ENCODE measurements at regions not wholly inside any gene's neighbourhood (a gene's known extent, or its start where the extent isn't known, plus 50 kb on each side); places are given as distances from the start of the nearest gene placed in this dataset.

DNA sequence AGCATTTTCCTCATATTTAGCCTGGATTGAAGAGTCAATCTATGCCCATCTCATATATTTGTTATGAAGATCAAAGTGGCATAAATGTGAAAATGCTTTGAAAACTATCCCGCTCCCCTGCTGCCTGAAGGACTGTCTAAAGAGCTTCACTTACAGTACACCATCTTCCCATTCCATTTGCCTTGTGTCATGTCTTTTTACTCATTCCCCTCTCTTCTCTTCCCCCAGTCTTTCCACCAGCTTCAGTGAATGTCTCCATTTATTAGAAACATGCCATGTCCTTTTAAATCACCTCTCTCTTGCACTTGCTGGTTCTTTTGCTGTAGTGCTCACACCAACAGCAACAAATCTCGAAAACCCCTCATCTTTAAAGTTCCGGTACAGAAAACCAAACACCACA, 192.7 kb upstream of the SGCD start:
- no peak for DNase-seq (ENCODE audit: low read depth, low spot score)

DNA sequence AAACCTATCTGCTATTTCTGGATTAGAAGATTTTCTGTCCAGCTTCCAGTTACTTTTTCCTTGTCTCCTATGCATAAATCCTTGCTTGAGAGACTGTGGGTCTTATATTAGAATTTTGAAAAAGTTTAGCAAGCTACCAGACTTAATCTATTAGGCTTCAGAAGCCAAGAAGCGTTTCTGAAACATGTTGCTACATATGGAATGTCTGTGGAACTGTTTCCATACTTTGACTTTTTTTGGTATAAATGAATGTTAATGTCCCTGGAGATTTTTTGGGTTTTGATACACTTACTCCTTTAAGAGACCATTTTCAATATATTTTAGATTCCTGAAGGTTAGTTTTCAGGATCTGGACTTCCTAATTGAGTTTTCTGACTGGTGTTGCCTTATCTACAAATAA, 191.4 kb upstream of the SGCD start:
- DNase-seq (ENCODE audit: low read depth, low spot score): no peak

DNA sequence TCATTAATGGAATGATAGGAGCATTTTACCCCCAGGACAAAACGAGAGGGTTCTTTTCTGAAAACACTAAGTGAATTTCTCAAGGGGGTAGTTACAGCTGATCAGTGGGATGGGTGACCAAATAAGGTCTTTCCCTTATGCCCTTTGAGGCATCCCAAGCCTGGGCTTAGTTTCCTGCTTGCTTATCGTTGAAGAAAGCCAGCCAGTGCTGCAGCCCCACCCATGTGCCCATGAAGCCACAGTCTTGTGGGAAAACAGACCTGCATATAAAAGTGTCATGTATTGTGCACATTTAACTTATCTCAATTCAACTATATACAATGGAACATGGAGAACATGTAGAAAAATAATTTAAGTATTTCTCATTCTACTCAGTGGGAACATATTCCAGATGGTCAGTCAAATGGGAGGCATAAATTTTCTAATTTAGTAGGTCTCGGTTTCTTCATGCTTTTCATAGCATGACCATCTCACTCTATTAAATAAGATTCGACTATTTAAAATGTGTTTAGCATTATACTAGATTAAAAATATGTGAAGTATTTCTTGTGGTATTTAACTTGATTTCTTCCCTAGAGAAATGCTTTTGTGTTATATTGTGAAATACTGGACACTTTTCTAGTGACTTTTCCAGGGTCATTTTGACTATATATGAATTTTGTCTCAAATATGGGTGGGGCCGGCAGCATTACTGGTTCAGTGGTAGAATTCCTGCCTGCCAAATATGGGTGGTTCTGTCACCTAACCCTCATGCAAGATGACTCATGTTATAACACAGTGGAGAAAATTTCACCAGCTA, 189.7 kb upstream of the SGCD start:
- DNase-seq (ENCODE audit: low read depth, low spot score): peak; percentile 15

DNA sequence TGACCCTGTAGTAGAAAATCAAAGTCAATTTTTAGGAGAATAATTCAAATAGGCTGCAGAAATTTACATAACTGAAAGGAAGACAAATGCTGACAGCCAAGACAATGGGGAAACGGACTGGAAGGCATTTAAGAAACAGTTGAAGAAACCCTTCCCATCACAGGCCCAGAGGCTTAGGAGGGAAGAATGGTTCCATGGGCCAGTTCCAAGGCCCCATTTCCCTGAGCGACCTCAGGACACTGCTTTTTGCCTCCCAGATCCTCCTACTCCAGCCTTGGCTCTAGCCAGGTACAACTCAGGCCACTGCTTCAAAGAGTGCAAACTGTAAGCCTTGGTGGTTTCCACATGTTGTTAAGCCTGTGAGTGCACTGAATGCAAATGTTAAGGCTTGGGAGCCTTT, 184.1 kb upstream of the SGCD start:
- no peak for DNase-seq (ENCODE audit: low read depth, low spot score)

DNA sequence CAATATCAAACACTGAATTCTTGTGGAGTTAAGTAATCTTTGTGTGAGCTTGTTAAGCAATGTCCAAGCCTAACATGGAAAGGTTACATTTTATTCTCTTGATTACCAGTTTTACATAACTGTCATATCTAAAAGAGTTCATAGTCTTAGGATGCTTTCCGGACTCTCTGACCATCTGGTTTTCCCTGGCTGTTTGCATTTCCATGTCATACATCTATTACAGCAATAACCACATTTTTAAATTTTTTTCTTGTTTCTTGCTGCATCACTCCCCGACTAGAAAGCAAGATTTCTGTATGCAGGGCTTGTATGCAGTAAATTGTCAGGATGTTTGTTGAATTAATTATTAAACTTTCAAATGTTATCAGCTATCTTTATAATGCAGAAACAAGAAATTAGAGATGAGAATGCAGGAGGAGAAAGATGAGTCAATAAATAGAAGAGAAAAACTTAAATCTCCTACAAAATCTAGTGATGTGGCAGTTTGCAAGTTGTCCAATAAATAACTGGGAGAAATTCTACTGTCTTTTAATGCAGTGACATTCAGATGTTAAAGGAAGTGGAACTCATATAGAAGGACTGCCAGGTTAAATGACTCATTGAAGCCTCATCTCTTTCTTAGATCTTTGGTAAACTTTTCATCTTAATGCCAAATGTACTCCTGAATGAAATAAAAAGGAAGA, 179.6 kb upstream of the SGCD start:
- no peak for DNase-seq (ENCODE audit: low read depth, low spot score)

DNA sequence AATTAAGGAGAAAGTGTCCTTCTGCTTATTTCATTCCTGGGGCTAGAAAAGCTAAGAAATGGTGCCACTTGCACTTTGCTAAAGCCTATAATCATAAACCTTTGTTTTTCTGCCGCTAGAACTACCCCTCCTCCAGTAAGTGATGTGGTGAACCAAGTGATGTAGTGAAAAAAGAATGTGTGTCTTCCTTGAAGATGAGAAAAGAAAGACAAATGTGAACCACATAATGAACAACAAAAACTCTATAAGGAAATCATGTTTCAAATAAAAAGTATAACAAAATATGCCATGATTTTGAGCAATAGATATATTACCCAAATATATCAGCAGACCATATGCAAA, 179.0 kb upstream of the SGCD start:
- no peak for DNase-seq (ENCODE audit: low read depth, low spot score)

DNA sequence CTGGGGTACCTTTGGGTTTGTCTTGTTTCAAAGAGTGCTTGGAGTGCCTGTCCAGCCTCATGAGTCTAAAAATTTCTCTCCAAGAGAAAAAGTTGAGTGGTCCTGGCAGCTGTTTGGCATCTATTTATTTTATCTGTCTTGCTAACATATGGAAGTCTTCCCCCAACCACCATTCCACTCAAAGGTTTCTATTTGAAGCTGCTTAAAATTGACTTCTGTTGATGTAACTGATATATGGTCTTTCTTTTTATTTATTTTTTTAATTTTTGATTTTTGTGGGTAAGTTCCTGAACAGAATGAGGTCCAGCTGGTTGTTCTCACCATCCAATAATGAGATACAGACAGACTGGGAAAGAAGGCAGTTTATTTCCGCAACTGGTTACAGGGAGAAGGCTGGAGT, 178.7 kb upstream of the SGCD start:
- no peak for DNase-seq (ENCODE audit: low read depth, low spot score)

DNA sequence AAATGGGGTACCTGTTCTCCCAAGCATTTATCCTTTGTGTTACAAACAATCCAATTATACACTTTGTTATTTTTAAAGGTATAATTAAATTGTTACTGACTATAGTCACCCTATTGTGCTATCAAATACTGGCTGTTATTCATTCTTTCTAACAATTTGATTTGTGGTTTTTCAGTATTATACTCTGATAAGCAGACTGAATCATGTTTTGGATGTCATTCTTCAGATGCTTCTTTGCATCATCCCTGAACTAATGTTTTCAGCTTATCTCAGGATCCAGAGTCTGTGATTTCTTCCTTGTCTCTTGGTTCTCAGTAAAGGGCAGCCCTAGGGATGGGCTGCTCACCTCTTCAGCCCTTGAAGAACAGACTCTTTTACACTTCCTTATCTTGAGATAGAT, 177.8 kb upstream of the SGCD start:
- no peak for DNase-seq (ENCODE audit: low read depth, low spot score)

DNA sequence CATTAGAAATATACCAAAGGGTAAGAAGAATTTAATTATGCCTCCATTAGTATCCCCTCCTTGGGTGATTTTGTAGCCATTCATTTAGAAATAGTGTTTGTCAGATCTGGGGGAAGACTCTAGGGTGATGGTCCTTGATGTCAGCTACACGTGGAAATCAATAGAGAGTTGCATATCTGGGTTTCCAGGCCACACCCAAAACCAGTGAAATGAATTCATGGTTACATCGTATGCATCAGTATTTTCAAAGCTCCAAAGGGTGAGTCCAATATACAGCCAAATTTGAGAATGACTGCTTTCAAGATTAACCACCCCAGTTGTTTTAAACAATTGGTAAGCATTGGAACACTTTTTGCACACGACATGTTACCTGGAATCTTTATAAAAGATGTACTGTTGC, 173.4 kb upstream of the SGCD start:
- no peak for DNase-seq (ENCODE audit: low read depth, low spot score)

DNA sequence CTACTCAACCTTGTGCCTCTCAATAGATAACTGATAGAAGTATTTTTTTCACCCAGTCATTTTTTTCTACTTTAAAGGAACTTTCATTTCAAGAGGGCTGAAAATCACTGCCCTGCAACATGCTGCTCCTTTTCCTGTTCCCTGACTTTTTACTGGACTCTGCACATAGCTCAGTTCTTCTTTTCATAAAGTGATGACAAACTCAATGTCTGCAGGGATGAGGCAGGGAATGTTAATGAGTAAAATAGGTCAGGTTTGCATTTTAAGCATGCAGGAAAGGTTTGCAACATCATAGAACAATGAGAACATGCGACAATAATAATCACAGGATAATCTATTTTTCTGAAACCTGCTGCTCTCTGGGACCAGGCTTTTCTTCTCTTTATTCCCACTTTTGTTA, 172.2 kb upstream of the SGCD start:
- DNase-seq (ENCODE audit: low read depth, low spot score): no peak

DNA sequence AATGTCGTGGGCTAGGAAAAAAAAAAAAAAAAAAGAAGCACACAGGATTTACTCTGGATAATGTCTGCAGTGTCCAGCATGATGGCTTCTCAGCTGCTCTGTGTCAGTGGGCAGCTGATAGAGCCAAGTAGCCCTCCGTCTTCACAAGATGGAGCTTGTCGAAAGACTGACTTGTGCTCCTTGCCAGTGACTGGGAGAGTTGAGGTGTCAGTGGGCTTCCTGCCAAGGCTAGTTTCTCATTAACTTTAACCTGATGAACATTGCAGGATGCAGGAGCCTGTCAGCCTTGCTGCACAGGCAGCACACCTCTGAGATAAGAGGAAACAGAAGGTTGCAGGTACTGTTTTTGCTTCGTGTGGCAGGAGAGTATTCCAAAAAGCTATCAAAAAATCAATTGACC, 171.4 kb upstream of the SGCD start:
- DNase-seq (ENCODE audit: low read depth, low spot score): no peak

DNA sequence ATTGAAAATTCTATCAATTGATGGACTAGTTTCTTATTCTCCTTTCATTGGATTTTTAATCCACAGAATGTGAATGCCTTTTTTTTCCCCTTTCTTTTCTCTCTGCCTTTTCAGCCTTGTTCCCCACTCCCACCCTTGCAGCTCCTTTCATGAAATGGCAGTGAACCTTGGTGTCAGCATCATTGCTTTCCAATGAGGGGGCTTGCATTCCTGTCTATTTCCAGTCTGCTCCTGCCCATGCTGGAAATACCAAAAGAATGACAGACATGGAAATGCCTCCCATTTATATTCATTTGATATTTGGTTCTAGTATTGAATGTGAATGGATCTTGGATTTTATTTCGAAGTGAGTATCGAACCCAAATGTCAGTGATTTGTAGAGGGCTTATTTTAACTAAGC, 162.7 kb upstream of the SGCD start:
- no peak for DNase-seq (ENCODE audit: low read depth, low spot score)

DNA sequence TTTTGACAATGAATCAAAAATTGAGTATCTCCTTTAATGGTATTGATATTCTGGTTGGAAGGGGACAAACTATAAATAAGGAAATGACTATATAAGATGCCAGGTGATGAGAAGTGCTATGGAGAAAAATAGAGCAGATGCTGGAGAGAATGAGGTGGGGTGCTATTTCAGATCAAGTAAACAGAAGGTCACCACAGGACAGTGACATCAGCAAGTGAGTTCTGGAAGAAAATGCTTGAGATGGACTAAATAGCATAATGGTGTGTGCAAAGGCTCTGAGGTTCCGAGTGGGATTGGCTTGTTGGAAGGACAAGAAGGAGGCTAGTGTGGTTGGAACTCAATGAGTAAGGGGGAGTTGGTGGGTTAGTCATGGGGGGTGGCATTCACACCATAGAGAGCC, 157.5 kb upstream of the SGCD start:
- no peak for DNase-seq (ENCODE audit: low read depth, low spot score)

DNA sequence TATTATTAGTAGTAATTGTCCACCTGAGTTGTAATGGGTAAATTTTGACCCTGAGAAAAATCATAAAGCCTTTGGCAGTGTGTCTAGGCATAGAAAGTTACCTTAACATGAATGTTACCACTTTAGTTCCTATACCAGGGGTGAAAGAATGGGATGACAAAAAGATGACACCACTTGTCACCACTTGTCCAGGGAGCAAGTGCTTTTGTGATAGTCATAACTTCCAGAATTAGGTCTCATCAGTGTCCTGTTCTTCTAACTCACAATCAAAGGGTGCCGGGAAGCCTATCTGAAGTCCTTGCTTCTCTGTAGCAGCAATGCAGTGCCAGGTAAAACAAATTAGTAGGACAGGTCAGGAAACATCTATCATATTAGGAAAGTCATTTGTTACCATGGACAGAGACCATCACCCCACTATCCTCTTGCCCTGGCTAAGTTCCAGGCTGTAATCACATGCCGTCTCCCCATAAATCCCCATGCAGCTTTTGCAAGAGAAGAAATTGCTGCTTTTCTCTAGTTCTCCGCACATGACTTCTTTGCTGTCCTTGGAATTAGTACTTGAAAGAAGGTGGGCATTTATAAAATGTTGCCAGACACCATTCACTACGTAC, 156.5 kb upstream of the SGCD start:
- no peak for DNase-seq (ENCODE audit: low read depth, low spot score)

DNA sequence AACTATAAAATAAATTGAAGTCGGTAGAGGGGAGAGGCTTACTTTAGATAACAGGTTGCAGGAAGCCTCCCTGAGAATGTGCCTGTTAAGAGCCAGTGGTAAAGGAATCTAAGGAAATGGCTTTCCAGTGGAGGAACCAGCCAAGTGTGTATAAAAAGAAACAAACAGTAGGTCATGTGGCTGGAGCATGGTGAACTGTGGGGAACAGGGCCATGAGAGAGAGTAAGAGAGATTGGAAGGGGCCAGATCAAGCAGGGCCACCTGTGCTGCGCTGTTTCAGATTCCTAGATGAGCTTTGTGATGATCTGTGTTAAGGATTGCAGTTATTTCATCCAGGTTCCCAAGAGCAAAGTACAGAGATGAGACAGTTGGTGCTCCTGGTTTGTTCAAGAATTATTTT, 152.7 kb upstream of the SGCD start:
- DNase-seq (ENCODE audit: low read depth, low spot score): no peak

DNA sequence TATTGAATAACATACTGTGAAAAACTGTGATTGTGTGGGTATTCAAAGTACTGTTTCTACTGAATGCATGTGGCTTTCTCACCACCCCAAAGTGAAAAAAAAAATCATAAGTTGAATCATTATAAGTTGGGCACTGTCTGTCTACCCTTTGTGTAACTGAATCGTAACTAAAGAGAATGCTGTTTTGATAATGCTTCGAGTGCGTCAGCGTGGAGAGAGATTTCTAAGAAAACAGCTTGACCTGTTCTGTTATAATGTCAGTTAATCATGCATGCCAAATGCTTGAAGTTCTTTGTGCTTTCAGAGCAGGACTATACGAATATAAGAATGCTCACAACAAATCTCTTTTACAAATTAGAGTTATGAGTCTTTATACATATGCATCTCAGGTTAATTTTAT, 148.8 kb upstream of the SGCD start:
- peak; percentile 19 for DNase-seq (ENCODE audit: low read depth, low spot score)

DNA sequence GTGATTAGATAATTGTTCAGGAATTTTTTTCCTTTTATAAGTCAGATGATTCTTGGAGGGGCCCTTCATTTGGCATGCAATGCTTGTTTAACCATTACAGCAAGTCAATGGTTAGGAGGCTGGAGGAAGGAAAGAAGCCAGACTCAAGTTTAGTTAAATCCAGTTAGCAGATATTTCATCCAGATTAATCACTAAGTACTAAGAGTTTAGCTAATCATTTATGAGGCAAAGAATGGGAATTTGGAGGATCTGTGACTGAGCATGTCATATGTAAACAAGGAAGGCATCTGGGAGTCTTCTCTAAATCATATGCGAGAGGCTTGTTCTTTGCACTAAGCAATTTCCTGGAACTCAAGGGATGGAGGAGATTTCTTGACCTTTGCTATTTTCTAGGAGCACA, 145.3 kb upstream of the SGCD start:
- no peak for DNase-seq (ENCODE audit: low read depth, low spot score)

DNA sequence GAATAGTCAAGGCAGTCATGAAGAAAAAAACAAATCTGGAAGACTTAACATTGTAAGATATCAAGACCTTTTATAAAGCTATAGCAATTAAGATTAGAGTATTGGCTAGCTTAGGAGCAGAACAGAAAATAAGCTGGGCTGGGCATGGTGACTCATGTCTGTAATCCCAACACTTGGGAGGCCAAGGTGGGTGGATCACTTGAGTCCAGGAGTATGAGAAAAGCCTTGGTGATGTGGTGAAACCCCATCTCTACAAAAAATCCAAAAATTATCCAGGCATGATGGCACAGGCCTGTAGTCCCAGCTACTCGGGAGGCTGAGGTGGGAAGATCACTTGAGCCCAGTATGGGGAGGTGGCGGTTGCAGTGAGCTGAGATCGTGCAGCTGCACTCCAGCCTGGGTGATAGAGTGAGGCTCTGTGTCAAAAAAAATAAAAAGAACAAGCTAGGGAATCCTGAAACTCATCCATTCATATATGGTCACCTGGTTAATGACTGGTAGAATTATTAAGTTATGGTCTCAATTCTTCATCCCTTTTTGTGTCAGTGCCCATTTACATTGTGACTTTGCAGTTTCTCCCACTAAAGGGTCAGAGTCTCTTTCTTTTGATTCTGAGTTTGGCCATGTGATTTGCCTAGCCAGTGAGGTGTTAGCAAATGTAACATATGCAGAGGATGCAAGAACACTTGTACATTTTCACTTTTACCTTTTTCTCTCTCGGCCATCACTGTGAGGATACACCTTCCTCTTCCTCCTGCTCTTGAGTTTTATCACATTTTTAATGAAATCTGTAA, 144.6 kb upstream of the SGCD start:
- DNase-seq (ENCODE audit: low read depth, low spot score): no peak

DNA sequence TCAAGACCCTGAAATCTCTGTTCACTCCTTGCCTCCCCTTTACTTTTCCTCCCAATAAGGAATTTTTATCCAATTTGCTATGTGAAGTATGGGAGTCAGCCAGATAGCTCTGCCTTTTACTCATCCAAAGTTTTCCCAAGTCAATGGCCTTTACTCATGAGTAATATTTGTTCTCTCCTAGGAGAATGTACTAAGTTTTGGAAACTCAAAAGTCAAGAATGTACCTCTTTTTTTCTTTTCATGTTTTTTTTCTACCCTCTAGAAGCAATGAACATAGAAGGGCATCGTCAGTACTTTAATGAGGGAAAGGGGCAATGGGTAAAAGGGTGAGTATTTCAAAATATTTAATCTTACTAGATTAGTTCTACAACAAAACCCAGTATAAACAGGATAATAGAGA, 140.2 kb upstream of the SGCD start:
- no peak for DNase-seq (ENCODE audit: low read depth, low spot score)

DNA sequence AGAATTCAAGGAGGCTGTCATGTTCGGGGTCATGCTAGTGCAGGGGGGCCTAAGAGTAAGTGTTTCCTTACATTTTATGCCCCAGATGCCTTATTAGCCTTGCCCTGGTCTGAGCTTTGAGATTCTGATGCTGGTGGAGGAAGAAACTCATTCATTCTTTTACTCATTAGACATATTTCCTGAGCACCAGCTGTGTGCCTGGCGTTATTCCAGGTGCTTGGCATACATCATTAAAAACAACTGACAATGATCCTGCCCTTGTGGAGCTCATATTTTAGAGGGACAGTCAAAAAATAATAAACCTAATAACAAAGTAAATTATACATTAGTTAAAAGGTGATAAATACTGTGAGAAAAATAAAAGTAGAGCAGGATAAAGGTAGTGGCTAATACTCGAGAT, 138.9 kb upstream of the SGCD start:
- no peak for DNase-seq (ENCODE audit: low read depth, low spot score)

DNA sequence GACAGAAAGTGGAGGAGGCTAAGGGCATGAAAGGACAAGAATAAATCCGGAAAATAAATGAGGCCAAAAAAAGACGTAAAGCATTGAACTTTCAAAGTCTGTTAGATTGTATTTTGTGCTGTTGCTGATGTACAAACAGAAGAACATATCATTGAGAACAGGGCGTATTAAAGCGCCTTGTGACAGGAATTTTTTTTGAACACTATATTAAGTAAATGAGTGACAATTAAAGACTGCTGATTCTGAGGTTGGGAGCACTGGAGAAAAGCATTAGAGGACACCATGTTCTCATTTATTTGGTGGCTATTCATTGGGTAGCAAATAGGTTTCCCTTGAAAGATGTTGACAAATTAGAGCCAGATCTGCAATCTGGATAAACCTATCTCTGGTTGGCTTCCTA, 137.3 kb upstream of the SGCD start:
- no peak for DNase-seq (ENCODE audit: low read depth, low spot score)

DNA sequence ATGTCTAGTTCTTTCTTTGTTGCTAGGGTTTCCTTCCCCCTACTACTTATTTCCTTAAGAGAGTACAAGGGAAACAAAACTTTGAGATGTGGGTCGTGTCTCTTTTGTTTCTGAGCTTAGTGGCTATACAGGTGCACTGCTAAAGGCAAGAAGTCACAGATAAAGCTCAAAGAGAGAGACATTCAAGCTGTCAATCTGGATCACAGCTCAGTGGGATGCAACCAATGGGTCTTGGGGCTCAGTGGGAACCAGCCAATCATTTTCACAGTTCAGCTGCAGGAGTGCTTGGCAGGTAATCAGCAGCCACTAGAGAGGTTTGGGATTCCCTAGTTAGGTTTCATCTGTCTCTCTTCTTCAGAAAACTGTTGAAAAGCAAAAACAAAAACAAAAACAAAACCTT, 135.4 kb upstream of the SGCD start:
- no peak for DNase-seq (ENCODE audit: low read depth, low spot score)
